ENCODE measurements at regions not wholly inside any gene's neighbourhood (a gene's known extent, or its start where the extent isn't known, plus 50 kb on each side); places are given as distances from the start of the nearest gene placed in this dataset.

GRCh38 chrX:121236040-121236439 lies 188.6 kb downstream of the GLUD2 start:
- DNase-seq (ENCODE audit: low spot score in 2 of 2): no peak
- no peak for TF ChIP-seq EP300 (IDR thresholded peaks at IDR 0.05)
- no peak for TF ChIP-seq POLR2A (IDR thresholded peaks at IDR 0.05)
- TF ChIP-seq CTCF (IDR thresholded peaks at IDR 0.05): no peak
- 76 to 94% methylated on average over 1 of the region's 1 CpG for WGBS, 2 donors
- H3K36me3 ChIP-seq: no peaks in the 10 kb centered on the region
- no peak overlapping the region for H3K27ac ChIP-seq
- H3K4me3 ChIP-seq: no peak overlapping the region
- no peaks in the 10 kb centered on the region for H3K4me1 ChIP-seq
- H3K27me3 ChIP-seq: no peaks in the 10 kb centered on the region
- peaks cover 0 to 6% (median 0%) of the 10 kb centered on the region in 4 donors for H3K9me3 ChIP-seq

DNA sequence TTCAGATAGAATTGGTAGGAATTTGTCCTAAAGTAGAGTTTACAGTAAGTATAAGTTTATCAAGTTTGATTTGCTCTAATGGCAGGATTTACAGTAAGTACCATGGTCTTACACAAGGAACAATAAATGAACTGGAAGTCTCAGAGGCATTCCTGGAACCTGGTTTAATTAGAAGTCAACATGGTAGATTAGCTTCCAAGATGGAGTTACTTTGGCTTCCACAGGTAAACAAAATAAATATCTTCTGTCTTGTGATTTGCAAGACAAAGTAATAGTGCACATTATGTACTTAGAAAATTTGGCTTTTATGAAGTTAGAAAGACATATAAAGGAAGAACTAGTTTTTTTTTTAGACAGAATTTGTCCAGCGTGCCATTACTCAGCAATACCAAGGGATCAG lies 190.7 kb downstream of the GLUD2 start:
- no peaks in the 10 kb centered on the region for H3K4me1 ChIP-seq
- no peaks in the 10 kb centered on the region for H3K36me3 ChIP-seq
- no peak for DNase-seq (ENCODE audit: low spot score in 2 of 2)
- TF ChIP-seq CTCF (IDR thresholded peaks at IDR 0.05) (no peak), POLR2A (IDR thresholded peaks at IDR 0.05) (no peak), EP300 (IDR thresholded peaks at IDR 0.05) (no peak)
- peaks cover 0 to 6% (median 0%) of the 10 kb centered on the region in 4 donors for H3K9me3 ChIP-seq
- 79 to 93% methylated on average over 1 of the region's 1 CpG for WGBS, 2 donors
- no peak overlapping the region for H3K27ac ChIP-seq
- no peaks in the 10 kb centered on the region for H3K27me3 ChIP-seq
- no peak overlapping the region for H3K4me3 ChIP-seq

GRCh38 chrX:121244511-121244910 lies 197.1 kb downstream of the GLUD2 start:
- H3K9me3 ChIP-seq: no peaks in the 10 kb centered on the region
- TF ChIP-seq POLR2A (IDR thresholded peaks at IDR 0.05) (no peak), CTCF (IDR thresholded peaks at IDR 0.05) (no peak), EP300 (IDR thresholded peaks at IDR 0.05) (no peak)
- 86 to 89% methylated on average over 1 of the region's 1 CpG for WGBS, 2 donors

GRCh38 chrX:121245763-121246162 lies 198.4 kb downstream of the GLUD2 start:
- no peaks in the 10 kb centered on the region for H3K36me3 ChIP-seq
- H3K9me3 ChIP-seq: no peaks in the 10 kb centered on the region
- no peak overlapping the region for H3K4me3 ChIP-seq
- TF ChIP-seq POLR2A (IDR thresholded peaks at IDR 0.05) (no peak), CTCF (IDR thresholded peaks at IDR 0.05) (no peak), EP300 (IDR thresholded peaks at IDR 0.05) (no peak)
- no peaks in the 10 kb centered on the region for H3K4me1 ChIP-seq
- H3K27me3 ChIP-seq: no peaks in the 10 kb centered on the region
- DNase-seq (ENCODE audit: low spot score in 2 of 2): no peak
- no peak overlapping the region for H3K27ac ChIP-seq

More at GRCh38 chrX:121244511-121244910, 197.1 kb downstream of the GLUD2 start:
- no peak for DNase-seq (ENCODE audit: low spot score in 2 of 2)
- no peaks in the 10 kb centered on the region for H3K4me1 ChIP-seq
- no peak overlapping the region for H3K4me3 ChIP-seq
- no peak overlapping the region for H3K27ac ChIP-seq
- no peaks in the 10 kb centered on the region for H3K36me3 ChIP-seq
- no peaks in the 10 kb centered on the region for H3K27me3 ChIP-seq

DNA sequence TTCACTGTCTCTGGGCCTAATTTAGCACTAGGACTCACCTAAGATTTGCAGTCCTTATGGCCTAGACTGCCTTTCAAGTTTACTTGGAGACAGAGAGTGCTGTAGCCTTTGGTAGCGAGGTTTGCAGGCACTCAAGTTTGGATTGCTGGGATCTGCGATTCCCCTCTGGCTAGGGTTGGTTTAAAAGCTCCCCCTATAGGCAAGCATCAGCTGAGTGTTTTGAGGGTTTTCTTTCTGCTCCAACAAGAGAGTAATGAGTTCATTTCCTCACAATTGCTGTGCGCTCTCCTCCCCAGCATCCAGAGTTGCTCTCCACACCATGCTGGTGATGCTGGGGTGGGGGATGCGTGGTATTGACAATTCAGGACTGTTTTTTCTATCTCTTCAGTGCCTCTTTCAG lies 206.9 kb downstream of the GLUD2 start:
- Histone ChIP-seq H3K36me3 (no peaks in the 10 kb centered on the region), H3K27ac (no peak overlapping the region)

More for the DNA sequence above, 206.9 kb downstream of the GLUD2 start:
- TF ChIP-seq EP300 (IDR thresholded peaks at IDR 0.05) (no peak), CTCF (IDR thresholded peaks at IDR 0.05) (no peak), POLR2A (IDR thresholded peaks at IDR 0.05) (no peak)
- 63 to 72% methylated on average over 4 of the region's 4 CpGs for WGBS, 2 donors
- Histone ChIP-seq H3K4me1 (no peaks in the 10 kb centered on the region), H3K4me3 (no peak overlapping the region), H3K9me3 (no peaks in the 10 kb centered on the region), H3K27me3 (no peaks in the 10 kb centered on the region)
- DNase-seq (ENCODE audit: low spot score in 2 of 2): no peak
